WTC11 (cell line): ENCODE measurements at regions not wholly inside any gene's neighbourhood (a gene's known extent, or its start where the extent isn't known, plus 50 kb on each side); places are given as distances from the start of the nearest gene placed in this dataset.

Experiments used
- ATAC-seq: fragments of 200-7000 bp; cut with Tn5 transposase; 2 replicates; pipeline ENCODE4 v1.10.0; 2021; ENCODE audit warnings: mild to moderate bottlenecking, moderate library complexity
- CTCF ChIA-PET: fragments of 300-600 bp; sonication (Branson Sonifier 250); formaldehyde crosslinking; loops from one replicate; lab custom pipeline; 2021; ENCODE audit warnings: antibody characterized with exemption; lab: Charles Lee
- POLR2A ChIA-PET: fragments of 350-600 bp; sonication (Branson Sonifier 250); formaldehyde crosslinking; loops from one replicate; lab custom pipeline; 2021; ENCODE audit warnings: antibody characterized with exemption; lab: Charles Lee
- DNase-seq: peaks from one replicate; pipeline ENCODE4 v3.0.0; 2021; ENCODE audit warnings: low spot score
- H3K27ac Mint-ChIP-seq: 2 replicates; pipeline ENCODE4 v1.8.0; 2021; ENCODE audit warnings: mixed read lengths
- H3K27me3 Mint-ChIP-seq: 2 replicates; pipeline ENCODE4 v1.8.0; 2021; ENCODE audit warnings: low read depth, mild to moderate bottlenecking, moderate library complexity, mixed read lengths
- H3K36me3 Mint-ChIP-seq: 2 replicates; pipeline ENCODE4 v1.8.0; 2021; ENCODE audit warnings: mixed read lengths
- H3K4me1 Mint-ChIP-seq: 2 replicates; pipeline ENCODE4 v1.8.0; 2022; ENCODE audit warnings: mixed read lengths
- H3K4me3 Mint-ChIP-seq: 2 replicates; pipeline ENCODE4 v1.8.0; 2021; ENCODE audit warnings: mild to moderate bottlenecking, moderate library complexity, mixed read lengths
- H3K9me3 Mint-ChIP-seq: 2 replicates; pipeline ENCODE4 v1.8.0; 2021; ENCODE audit warnings: mixed read lengths
- ATF1 ChIP-seq: sonication (generic); formaldehyde crosslinking; IDR thresholded peaks from 2 replicates; pipeline ENCODE4 v1.8.1; 2023; ENCODE audit warnings: mild to moderate bottlenecking, moderate library complexity, missing genetic modification reagents
- E2F4 ChIP-seq: sonication (generic); formaldehyde crosslinking; IDR thresholded peaks from 2 replicates; pipeline ENCODE4 v1.8.1; 2022; ENCODE audit warnings: low read depth, mild to moderate bottlenecking, moderate library complexity, missing genetic modification reagents, borderline replicate concordance
- ELF4 ChIP-seq: sonication (generic); formaldehyde crosslinking; IDR thresholded peaks from 2 replicates; pipeline ENCODE4 v1.8.1; 2022; ENCODE audit warnings: low read depth, mild to moderate bottlenecking, moderate library complexity, missing genetic modification reagents
- ERG ChIP-seq: fragments of 250-450 bp; sonication (Bioruptor Pico); IDR thresholded peaks from 2 replicates; pipeline ENCODE4 v1.8.0; 2021; ENCODE audit warnings: mild to moderate bottlenecking
- JUN ChIP-seq: sonication (generic); formaldehyde crosslinking; IDR thresholded peaks from 2 replicates; pipeline ENCODE4 v1.8.0; 2023; ENCODE audit warnings: mild to moderate bottlenecking, missing genetic modification reagents
- MLX ChIP-seq: sonication (generic); formaldehyde crosslinking; IDR thresholded peaks from 2 replicates; pipeline ENCODE4 v1.8.1; 2023; ENCODE audit warnings: mild to moderate bottlenecking, missing genetic modification reagents, moderate library complexity
- MYBL2 ChIP-seq: sonication (generic); formaldehyde crosslinking; IDR thresholded peaks from 2 replicates; pipeline ENCODE4 v1.8.1; 2023; ENCODE audit warnings: mild to moderate bottlenecking, moderate library complexity, missing genetic modification reagents
- NFE2L1 ChIP-seq: sonication (generic); formaldehyde crosslinking; IDR thresholded peaks from 2 replicates; pipeline ENCODE4 v1.8.1; 2023; ENCODE audit warnings: missing genetic modification reagents
- NR2C2 ChIP-seq: sonication (generic); formaldehyde crosslinking; IDR thresholded peaks from 2 replicates; pipeline ENCODE4 v1.8.0; 2022; ENCODE audit warnings: mild to moderate bottlenecking, missing genetic modification reagents
- PRRX2 ChIP-seq: fragments of 250-450 bp; sonication (Bioruptor Pico); IDR thresholded peaks from 2 replicates; pipeline ENCODE4 v1.8.0; 2021; ENCODE audit warnings: mild to moderate bottlenecking
- SMAD3 ChIP-seq: sonication (generic); formaldehyde crosslinking; IDR thresholded peaks from 2 replicates; pipeline ENCODE4 v1.8.0; 2022; ENCODE audit warnings: missing genetic modification reagents, mild to moderate bottlenecking, borderline replicate concordance
- SMAD4 ChIP-seq: sonication (generic); formaldehyde crosslinking; IDR thresholded peaks from 2 replicates; pipeline ENCODE4 v1.8.0; 2022; ENCODE audit warnings: mild to moderate bottlenecking, missing genetic modification reagents
- TP53 ChIP-seq: sonication (generic); formaldehyde crosslinking; IDR thresholded peaks from 2 replicates; pipeline ENCODE4 v1.8.1; 2023; ENCODE audit warnings: mild to moderate bottlenecking, missing genetic modification reagents
- ZNF219 ChIP-seq: sonication (generic); formaldehyde crosslinking; IDR thresholded peaks from 2 replicates; pipeline ENCODE4 v1.8.0; 2023; ENCODE audit warnings: missing genetic modification reagents, mild to moderate bottlenecking, borderline replicate concordance
- ZNF263 ChIP-seq: sonication (generic); formaldehyde crosslinking; IDR thresholded peaks from 2 replicates; pipeline ENCODE4 v1.8.1; 2022; ENCODE audit warnings: low read depth, mild to moderate bottlenecking, moderate library complexity, missing genetic modification reagents
- ZNF396 ChIP-seq: fragments of 250-450 bp; sonication (Bioruptor Pico); IDR thresholded peaks from 2 replicates; pipeline ENCODE4 v1.8.0; 2021; ENCODE audit warnings: mild to moderate bottlenecking, moderate library complexity, borderline replicate concordance
- ZNF423 ChIP-seq: fragments of 250-450 bp; sonication (Bioruptor Pico); IDR thresholded peaks from 2 replicates; pipeline ENCODE4 v2.1.2; 2022; ENCODE audit warnings: mild to moderate bottlenecking, moderate library complexity
- ZNF512 ChIP-seq: sonication (generic); formaldehyde crosslinking; IDR thresholded peaks from 2 replicates; pipeline ENCODE4 v1.8.1; 2022; ENCODE audit warnings: missing genetic modification reagents, borderline replicate concordance
- ZSCAN18 ChIP-seq: fragments of 250-450 bp; sonication (Bioruptor Pico); IDR thresholded peaks from 2 replicates; pipeline ENCODE4 v2.1.2; 2022; ENCODE audit warnings: mild to moderate bottlenecking, moderate library complexity

GRCh38 chr2:12054956-12055618 is 308.7 kb downstream of the LPIN1 start (continued):
- TF ChIP-seq ERG (CRISPR knock-in tag), result no peak
- TF ChIP-seq ELF4, result no peak
- no peak for TF ChIP-seq ZNF512 (CRISPR knock-in tag)
- TF ChIP-seq ZNF263 (CRISPR knock-in tag), result no peak
- TF ChIP-seq ATF1 (CRISPR knock-in tag), result no peak
- TF ChIP-seq NFE2L1 (CRISPR knock-in tag), result no peak
- no peak for TF ChIP-seq E2F4 (CRISPR knock-in tag)
- TF ChIP-seq ZSCAN18 (CRISPR knock-in tag), result no peak
- TF ChIP-seq MLX, result no peak
- no peak for TF ChIP-seq ZNF396 (CRISPR knock-in tag)
- no peak for TF ChIP-seq JUN (CRISPR knock-in tag)
- no peak for TF ChIP-seq NR2C2 (CRISPR knock-in tag)
- TF ChIP-seq ZNF219, result no peak
- no peak for TF ChIP-seq SMAD4 (CRISPR knock-in tag)
- TF ChIP-seq TP53 (CRISPR knock-in tag), result no peak
- TF ChIP-seq, all 79 proteins: peak for 0

- Mint-ChIP-seq H3K4me3 (no peak overlapping the region), H3K4me1 (peaks cover 19% of the 10 kb centered on the region), H3K27ac (no peak overlapping the region), H3K9me3 (peaks cover 22% of the 10 kb centered on the region), H3K36me3 (peaks cover 7% of the 10 kb centered on the region), H3K27me3 (no peaks in the 10 kb centered on the region)
- DNase-seq (no peak), ATAC-seq (peak; percentile 46)
- ChIA-PET POLR2A (no interaction called here), CTCF (interaction anchor here (1.8 kb wide), 1 partner anchor 9 kb away, joined by 7 read pairs; no protein-coding TSS in a partner anchor)
- TF ChIP-seq MYBL2 (CRISPR knock-in tag) (no peak), ZNF423 (peak; percentile 54; the same call in 1 of the 2 replicates), PRRX2 (CRISPR knock-in tag) (no peak), SMAD3 (CRISPR knock-in tag) (no peak)
Observed at GRCh38 chr2:12057436-12058166, 311.2 kb downstream of the LPIN1 start.
